HEK293 (cell line): ENCODE measurements at regions not wholly inside any gene's neighbourhood (a gene's known extent, or its start where the extent isn't known, plus 50 kb on each side); places are given as distances from the start of the nearest gene placed in this dataset.

Experiments
- CTCF ChIA-PET: fragments of 350-600 bp; formaldehyde crosslinking; extraction: SDS; loops from one replicate; lab custom pipeline; 2021; ENCODE audit warnings: antibody characterized with exemption; lab: Yijun Ruan, JAX
- POLR2A ChIA-PET: fragments of 300-600 bp; formaldehyde crosslinking; extraction: SDS; loops from one replicate; lab custom pipeline; 2020; ENCODE audit warnings: antibody characterized with exemption, inconsistent platforms; lab: Yijun Ruan, JAX
- H3K27ac ChIP-seq: fragments of 200-500 bp; sonication (Bioruptor generic); 2 replicates; pipeline ENCODE4 v1.5.1; 2014; ENCODE audit warnings: low read depth, low read length, control low read depth, inconsistent platforms; ENCODE audit errors: extremely low read depth
- H3K36me3 ChIP-seq, 2 experiments: fragments of 200-500 bp in 1 of 2; sonication (Bioruptor generic) in 1 of 2; 1 replicate in 1 of 2; 2 replicates in 1 of 2; pipeline ENCODE4 v1.5.1; 2014 to 2017; ENCODE audit warnings: inconsistent platforms in 2 of 2, low read length in 2 of 2; ENCODE audit not compliant: control insufficient read depth in 2 of 2, insufficient read depth in 1 of 2
- H3K4me1 ChIP-seq: fragments of 200-500 bp; sonication (Bioruptor generic); 2 replicates; pipeline ENCODE4 v1.5.1; 2014; ENCODE audit warnings: mild to moderate bottlenecking, low read length, inconsistent platforms; ENCODE audit not compliant: control insufficient read depth, insufficient read depth
- H3K4me3 ChIP-seq: 2 replicates; pipeline ENCODE4 v1.5.1; 2011; ENCODE audit warnings: low read depth, mild to moderate bottlenecking, control low read depth, low read length, moderate library complexity
- H3K9me3 ChIP-seq: fragments of 200-500 bp; sonication (Bioruptor generic); 2 replicates; pipeline ENCODE4 v1.5.1; 2014; ENCODE audit warnings: low read depth, low read length, inconsistent platforms; ENCODE audit not compliant: control insufficient read depth, insufficient read depth
- ZBTB49 ChIP-seq: fragments of 450-650 bp; formaldehyde crosslinking; IDR thresholded peaks from 2 replicates; pipeline ENCODE4 v1.5.1; 2016; ENCODE audit warnings: missing biosample characterization, missing genetic modification characterization, low read depth
- ZNF121 ChIP-seq: fragments of 450-650 bp; formaldehyde crosslinking; IDR thresholded peaks from 2 replicates; pipeline ENCODE4 v1.5.1; 2016; ENCODE audit warnings: missing biosample characterization, missing genetic modification characterization
- ZNF146 ChIP-seq: fragments of 450-650 bp; formaldehyde crosslinking; IDR thresholded peaks from 2 replicates; pipeline ENCODE4 v1.5.1; 2016; ENCODE audit warnings: missing biosample characterization, missing genetic modification characterization
- ZNF223 ChIP-seq: fragments of 450-650 bp; formaldehyde crosslinking; IDR thresholded peaks from 2 replicates; pipeline ENCODE4 v1.5.1; 2016; ENCODE audit warnings: missing biosample characterization, missing genetic modification characterization
- ZNF302 ChIP-seq: fragments of 450-650 bp; formaldehyde crosslinking; IDR thresholded peaks from 2 replicates; pipeline ENCODE4 v1.5.1; 2016; ENCODE audit warnings: missing biosample characterization, missing genetic modification characterization, low read depth
- ZNF354C ChIP-seq: fragments of 450-650 bp; formaldehyde crosslinking; IDR thresholded peaks from 2 replicates; pipeline ENCODE4 v1.5.1; 2016; ENCODE audit warnings: missing biosample characterization, missing genetic modification characterization, low read depth, borderline replicate concordance
- ZNF664 ChIP-seq: fragments of 450-650 bp; formaldehyde crosslinking; IDR thresholded peaks from 2 replicates; pipeline ENCODE4 v1.5.1; 2016; ENCODE audit warnings: missing biosample characterization, missing genetic modification characterization
- ZNF692 ChIP-seq: fragments of 450-650 bp; formaldehyde crosslinking; IDR thresholded peaks from 2 replicates; pipeline ENCODE4 v1.5.1; 2016; ENCODE audit warnings: missing biosample characterization, missing genetic modification characterization
- ZNF776 ChIP-seq: fragments of 450-650 bp; formaldehyde crosslinking; IDR thresholded peaks from 2 replicates; pipeline ENCODE4 v1.5.0; 2017; ENCODE audit warnings: missing biosample characterization, missing genetic modification characterization, borderline replicate concordance
- TF ChIP-seq, protein P1 (sequence below): fragments of 450-650 bp; formaldehyde crosslinking; IDR thresholded peaks from 2 replicates; pipeline ENCODE4 v1.5.1; 2016; ENCODE audit warnings: missing biosample characterization, missing genetic modification characterization, borderline replicate concordance
- TF ChIP-seq, protein P2 (sequence below): fragments of 450-650 bp; formaldehyde crosslinking; IDR thresholded peaks from 2 replicates; pipeline ENCODE4 v1.5.1; 2016; ENCODE audit warnings: missing biosample characterization, missing genetic modification characterization, borderline replicate concordance
- TF ChIP-seq, protein P3 (sequence below): fragments of 450-650 bp; formaldehyde crosslinking; IDR thresholded peaks from 2 replicates; pipeline ENCODE4 v1.5.1; 2016; ENCODE audit warnings: missing biosample characterization, missing genetic modification characterization

DNA sequence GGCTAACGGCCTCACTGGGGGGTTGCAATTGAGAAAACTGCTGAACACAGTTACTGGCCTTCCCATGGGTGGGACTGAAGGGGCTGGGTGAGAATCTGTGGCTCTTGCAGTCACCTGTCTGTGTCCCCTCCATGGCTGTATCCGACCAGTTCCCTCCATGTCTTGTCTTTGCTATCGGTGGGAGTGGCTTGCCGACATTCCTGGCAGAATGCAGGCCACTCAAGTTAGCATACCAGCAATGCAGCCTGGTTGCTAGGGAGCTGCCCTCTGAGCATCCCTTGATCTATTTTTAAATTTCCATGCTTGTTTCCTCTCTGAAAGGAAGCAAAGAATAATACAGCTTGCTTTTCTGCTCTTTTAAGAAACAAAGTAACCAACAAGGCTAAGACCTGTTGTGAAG lies 1509.7 kb upstream of the WWC1 start (continued):
- TF ChIP-seq ZNF776 (no peak), ZNF302 (tag by site-specific recombination) (no peak), ZNF146 (tag by site-specific recombination) (no peak), ZBTB49 (tag by site-specific recombination) (no peak), ZNF354C (tag by site-specific recombination) (no peak), ZNF692 (tag by site-specific recombination) (no peak), ZNF121 (no peak)
- TF ChIP-seq, protein P1, sequence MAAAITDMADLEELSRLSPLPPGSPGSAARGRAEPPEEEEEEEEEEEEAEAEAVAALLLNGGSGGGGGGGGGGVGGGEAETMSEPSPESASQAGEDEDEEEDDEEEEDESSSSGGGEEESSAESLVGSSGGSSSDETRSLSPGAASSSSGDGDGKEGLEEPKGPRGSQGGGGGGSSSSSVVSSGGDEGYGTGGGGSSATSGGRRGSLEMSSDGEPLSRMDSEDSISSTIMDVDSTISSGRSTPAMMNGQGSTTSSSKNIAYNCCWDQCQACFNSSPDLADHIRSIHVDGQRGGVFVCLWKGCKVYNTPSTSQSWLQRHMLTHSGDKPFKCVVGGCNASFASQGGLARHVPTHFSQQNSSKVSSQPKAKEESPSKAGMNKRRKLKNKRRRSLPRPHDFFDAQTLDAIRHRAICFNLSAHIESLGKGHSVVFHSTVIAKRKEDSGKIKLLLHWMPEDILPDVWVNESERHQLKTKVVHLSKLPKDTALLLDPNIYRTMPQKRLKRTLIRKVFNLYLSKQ (tag by site-specific recombination): no peak
- TF ChIP-seq, protein P2, sequence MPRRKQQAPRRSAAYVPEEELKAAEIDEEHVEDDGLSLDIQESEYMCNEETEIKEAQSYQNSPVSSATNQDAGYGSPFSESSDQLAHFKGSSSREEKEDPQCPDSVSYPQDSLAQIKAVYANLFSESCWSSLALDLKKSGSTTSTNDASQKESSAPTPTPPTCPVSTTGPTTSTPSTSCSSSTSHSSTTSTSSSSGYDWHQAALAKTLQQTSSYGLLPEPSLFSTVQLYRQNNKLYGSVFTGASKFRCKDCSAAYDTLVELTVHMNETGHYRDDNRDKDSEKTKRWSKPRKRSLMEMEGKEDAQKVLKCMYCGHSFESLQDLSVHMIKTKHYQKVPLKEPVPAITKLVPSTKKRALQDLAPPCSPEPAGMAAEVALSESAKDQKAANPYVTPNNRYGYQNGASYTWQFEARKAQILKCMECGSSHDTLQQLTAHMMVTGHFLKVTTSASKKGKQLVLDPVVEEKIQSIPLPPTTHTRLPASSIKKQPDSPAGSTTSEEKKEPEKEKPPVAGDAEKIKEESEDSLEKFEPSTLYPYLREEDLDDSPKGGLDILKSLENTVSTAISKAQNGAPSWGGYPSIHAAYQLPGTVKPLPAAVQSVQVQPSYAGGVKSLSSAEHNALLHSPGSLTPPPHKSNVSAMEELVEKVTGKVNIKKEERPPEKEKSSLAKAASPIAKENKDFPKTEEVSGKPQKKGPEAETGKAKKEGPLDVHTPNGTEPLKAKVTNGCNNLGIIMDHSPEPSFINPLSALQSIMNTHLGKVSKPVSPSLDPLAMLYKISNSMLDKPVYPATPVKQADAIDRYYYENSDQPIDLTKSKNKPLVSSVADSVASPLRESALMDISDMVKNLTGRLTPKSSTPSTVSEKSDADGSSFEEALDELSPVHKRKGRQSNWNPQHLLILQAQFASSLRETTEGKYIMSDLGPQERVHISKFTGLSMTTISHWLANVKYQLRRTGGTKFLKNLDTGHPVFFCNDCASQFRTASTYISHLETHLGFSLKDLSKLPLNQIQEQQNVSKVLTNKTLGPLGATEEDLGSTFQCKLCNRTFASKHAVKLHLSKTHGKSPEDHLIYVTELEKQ (tag by site-specific recombination): no peak
- TF ChIP-seq, all 188 proteins: peak for 0

DNA sequence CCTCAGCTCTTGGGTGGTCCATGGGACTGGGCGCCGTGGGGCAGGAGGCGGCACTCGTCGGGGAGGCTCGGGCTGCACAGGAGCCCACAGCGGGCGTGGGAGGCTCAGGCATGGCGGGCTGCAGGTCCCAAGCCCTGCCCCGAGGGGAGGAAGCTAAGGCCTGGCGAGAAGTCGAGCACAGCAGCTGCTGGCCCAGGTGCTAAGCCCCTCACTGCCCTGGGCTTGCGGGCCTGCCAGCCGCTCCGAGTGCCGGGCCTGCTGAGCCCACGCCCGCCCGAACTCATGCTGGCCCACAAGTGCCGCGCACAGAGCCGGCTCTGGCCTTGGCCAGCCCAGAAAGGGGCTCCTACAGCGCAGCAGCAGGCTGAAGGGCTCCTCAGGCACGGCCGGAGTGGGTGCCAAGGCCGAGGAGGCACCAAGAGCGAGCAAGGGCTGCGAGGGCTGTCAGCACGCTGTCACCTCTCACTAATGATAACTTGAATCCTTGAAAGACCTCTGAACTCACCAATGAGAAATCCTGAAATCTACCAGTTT lies 1506.8 kb upstream of the WWC1 start:
- POLR2A ChIA-PET: no interaction called here
- no peaks in the 10 kb centered on the region for H3K4me1 ChIP-seq

More for the DNA sequence above, 1506.8 kb upstream of the WWC1 start:
- no peaks in the 10 kb centered on the region for H3K36me3 ChIP-seq
- TF ChIP-seq ZNF223 (tag by site-specific recombination) (no peak), ZNF664 (tag by site-specific recombination) (no peak)
- TF ChIP-seq, protein P3, sequence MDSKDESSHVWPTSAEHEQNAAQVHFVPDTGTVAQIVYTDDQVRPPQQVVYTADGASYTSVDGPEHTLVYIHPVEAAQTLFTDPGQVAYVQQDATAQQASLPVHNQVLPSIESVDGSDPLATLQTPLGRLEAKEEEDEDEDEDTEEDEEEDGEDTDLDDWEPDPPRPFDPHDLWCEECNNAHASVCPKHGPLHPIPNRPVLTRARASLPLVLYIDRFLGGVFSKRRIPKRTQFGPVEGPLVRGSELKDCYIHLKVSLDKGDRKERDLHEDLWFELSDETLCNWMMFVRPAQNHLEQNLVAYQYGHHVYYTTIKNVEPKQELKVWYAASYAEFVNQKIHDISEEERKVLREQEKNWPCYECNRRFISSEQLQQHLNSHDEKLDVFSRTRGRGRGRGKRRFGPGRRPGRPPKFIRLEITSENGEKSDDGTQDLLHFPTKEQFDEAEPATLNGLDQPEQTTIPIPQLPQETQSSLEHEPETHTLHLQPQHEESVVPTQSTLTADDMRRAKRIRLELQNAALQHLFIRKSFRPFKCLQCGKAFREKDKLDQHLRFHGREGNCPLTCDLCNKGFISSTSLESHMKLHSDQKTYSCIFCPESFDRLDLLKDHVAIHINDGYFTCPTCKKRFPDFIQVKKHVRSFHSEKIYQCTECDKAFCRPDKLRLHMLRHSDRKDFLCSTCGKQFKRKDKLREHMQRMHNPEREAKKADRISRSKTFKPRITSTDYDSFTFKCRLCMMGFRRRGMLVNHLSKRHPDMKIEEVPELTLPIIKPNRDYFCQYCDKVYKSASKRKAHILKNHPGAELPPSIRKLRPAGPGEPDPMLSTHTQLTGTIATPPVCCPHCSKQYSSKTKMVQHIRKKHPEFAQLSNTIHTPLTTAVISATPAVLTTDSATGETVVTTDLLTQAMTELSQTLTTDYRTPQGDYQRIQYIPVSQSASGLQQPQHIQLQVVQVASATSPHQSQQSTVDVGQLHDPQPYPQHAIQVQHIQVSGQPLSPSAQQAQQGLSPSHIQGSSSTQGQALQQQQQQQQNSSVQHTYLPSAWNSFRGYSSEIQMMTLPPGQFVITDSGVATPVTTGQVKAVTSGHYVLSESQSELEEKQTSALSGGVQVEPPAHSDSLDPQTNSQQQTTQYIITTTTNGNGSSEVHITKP: no peak
- H3K27ac ChIP-seq: no peak overlapping the region
- H3K4me3 ChIP-seq: no peak overlapping the region
- no peaks in the 10 kb centered on the region for H3K9me3 ChIP-seq
- CTCF ChIA-PET: no interaction called here
